H1 (cell line): ENCODE measurements at regions not wholly inside any gene's neighbourhood (a gene's known extent, or its start where the extent isn't known, plus 50 kb on each side); places are given as distances from the start of the nearest gene placed in this dataset.

Experiments
- CTCF ChIP-seq, 3 experiments: IDR thresholded peaks; 1 replicate in 2 of 3; 2 replicates in 1 of 3; pipeline versions ENCODE4 v1.5.1 to v1.6.1; 2011; ENCODE audit warnings: low read length in 3 of 3, mild to moderate bottlenecking in 3 of 3, inconsistent platforms in 2 of 3, low read depth in 1 of 3, moderate library complexity in 1 of 3; ENCODE audit not compliant: insufficient read depth in 1 of 3; ENCODE audit errors: control extremely low read depth in 1 of 3
- EP300 ChIP-seq, 2 experiments: IDR thresholded peaks; 1 replicate in 1 of 2; 2 replicates in 1 of 2; pipeline ENCODE4 v1.6.1; 2011 to 2012; ENCODE audit warnings: low read depth in 2 of 2, low read length in 2 of 2, mild to moderate bottlenecking in 2 of 2, borderline replicate concordance in 1 of 2, inconsistent platforms in 1 of 2, moderate library complexity in 1 of 2
- POLR2AphosphoS5 ChIP-seq: IDR thresholded peaks from 2 replicates; pipeline ENCODE4 v1.6.1; 2011; ENCODE audit warnings: low read depth, low read length

GRCh38 chr13:61672756-61673155 is 257.1 kb upstream of the PCDH20 start:
- no peak for TF ChIP-seq POLR2AphosphoS5
- TF ChIP-seq EP300 (IDR thresholded peaks at IDR 0.05; ENCODE audit: borderline replicate concordance in 1 of 2, low read depth in 2 of 2, low read length in 2 of 2) = no peak
- no peak for TF ChIP-seq CTCF (IDR thresholded peaks at IDR 0.05; ENCODE audit: control extremely low read depth in 1 of 3, insufficient read depth in 1 of 3, low read depth in 1 of 3, low read length in 3 of 3)
